ENCODE measurements at regions not wholly inside any gene's neighbourhood (a gene's known extent, or its start where the extent isn't known, plus 50 kb on each side); places are given as distances from the start of the nearest gene placed in this dataset.

GRCh38 chr4:37073226-37073840 lies 171.2 kb upstream of the NWD2 start:
- DNase-seq (ENCODE audit: low read depth) = no peak

- DNase-seq (ENCODE audit: low read depth) = no peak
Observed at GRCh38 chr4:37082912-37083311, 161.6 kb upstream of the NWD2 start.

- no peak for DNase-seq (ENCODE audit: low read depth)
Observed at GRCh38 chr4:37095925-37096324, 148.6 kb upstream of the NWD2 start.

GRCh38 chr4:37101182-37101581 lies 143.4 kb upstream of the NWD2 start:
- no peak for DNase-seq (ENCODE audit: low read depth)

GRCh38 chr4:37101686-37102085 lies 142.9 kb upstream of the NWD2 start:
- no peak for DNase-seq (ENCODE audit: low read depth)

GRCh38 chr4:37109756-37110155 lies 134.8 kb upstream of the NWD2 start:
- no peak for DNase-seq (ENCODE audit: low read depth)

GRCh38 chr4:37124800-37125199 lies 119.7 kb upstream of the NWD2 start:
- DNase-seq (ENCODE audit: low read depth) = no peak

GRCh38 chr4:37126051-37126450 lies 118.5 kb upstream of the NWD2 start:
- no peak for DNase-seq (ENCODE audit: low read depth)

GRCh38 chr4:37130465-37130864 lies 114.1 kb upstream of the NWD2 start:
- no peak for DNase-seq (ENCODE audit: low read depth)

GRCh38 chr4:37132351-37132974 lies 112.1 kb upstream of the NWD2 start:
- no peak for DNase-seq (ENCODE audit: low read depth)

- no peak for DNase-seq (ENCODE audit: low read depth)
Observed at GRCh38 chr4:37132975-37133360, 111.6 kb upstream of the NWD2 start.

GRCh38 chr4:37138019-37138653 lies 106.4 kb upstream of the NWD2 start:
- DNase-seq (ENCODE audit: low read depth) = no peak

GRCh38 chr4:37138789-37139188 lies 105.8 kb upstream of the NWD2 start:
- no peak for DNase-seq (ENCODE audit: low read depth)

- no peak for DNase-seq (ENCODE audit: low read depth)
Observed at GRCh38 chr4:37139987-37140386, 104.6 kb upstream of the NWD2 start.

- no peak for DNase-seq (ENCODE audit: low read depth)
Observed at GRCh38 chr4:37146260-37146659, 98.3 kb upstream of the NWD2 start.

GRCh38 chr4:37157476-37158167 lies 86.9 kb upstream of the NWD2 start:
- DNase-seq (ENCODE audit: low read depth) = no peak

GRCh38 chr4:37160653-37161052 lies 83.9 kb upstream of the NWD2 start:
- no peak for DNase-seq (ENCODE audit: low read depth)

GRCh38 chr4:37165844-37166243 lies 78.7 kb upstream of the NWD2 start:
- no peak for DNase-seq (ENCODE audit: low read depth)

- no peak for DNase-seq (ENCODE audit: low read depth)
Observed at GRCh38 chr4:37169956-37170355, 74.6 kb upstream of the NWD2 start.

- no peak for DNase-seq (ENCODE audit: low read depth)
Observed at GRCh38 chr4:37188100-37188499, 56.4 kb upstream of the NWD2 start.

Measured in activated gamma-delta T cell treated with anti-CD3 and anti-CD28 coated beads, Interleukin-2, amount 50 U/mL, for 16 hours (primary cell).